Activated CD8-positive, alpha-beta memory T cell treated with anti-CD3 and anti-CD28 coated beads, Interleukin-2, amount 10 ng/mL, durations not matched to agents 7 days and 5 days (primary cell): ENCODE measurements at regions not wholly inside any gene's neighbourhood (a gene's known extent, or its start where the extent isn't known, plus 50 kb on each side); places are given as distances from the start of the nearest gene placed in this dataset.

Experiments
- ATAC-seq: fragments of 150-1000 bp; cut with Tn5 transposase; one replicate; pipeline ENCODE4 v1.10.0; 2021; ENCODE audit warnings: moderate library complexity
- CTCF ChIA-PET: fragments of 350-600 bp; sonication (Branson Sonifier 250); formaldehyde crosslinking; loops from one replicate; lab custom pipeline; 2021; ENCODE audit warnings: antibody characterized with exemption; lab: Charles Lee
- DNase-seq: peaks from one replicate; pipeline ENCODE4 v3.0.0-alpha.2; 2020
- H3K27ac Mint-ChIP-seq: one replicate; pipeline ENCODE4 v1.8.0; 2021; ENCODE audit warnings: mild to moderate bottlenecking, mixed read lengths
- H3K27me3 Mint-ChIP-seq: one replicate; pipeline ENCODE4 v1.8.0; 2021; ENCODE audit warnings: mixed read lengths
- H3K36me3 Mint-ChIP-seq: one replicate; pipeline ENCODE4 v1.8.0; 2021; ENCODE audit warnings: mild to moderate bottlenecking, mixed read lengths
- H3K4me1 Mint-ChIP-seq: one replicate; pipeline ENCODE4 v1.8.0; 2021; ENCODE audit warnings: mixed read lengths
- H3K4me3 Mint-ChIP-seq: one replicate; pipeline ENCODE4 v1.8.0; 2021; ENCODE audit warnings: mild to moderate bottlenecking, moderate library complexity, mixed read lengths
- H3K9me3 Mint-ChIP-seq: one replicate; pipeline ENCODE4 v1.8.0; 2022; ENCODE audit warnings: low read depth, mixed read lengths

GRCh38 chr14:98982986-98983385, 289.0 kb downstream of the BCL11B start:
- H3K27ac Mint-ChIP-seq: peak overlapping the region; percentile 31
- H3K36me3 Mint-ChIP-seq: peaks cover 12% of the 10 kb centered on the region
- H3K27me3 Mint-ChIP-seq: no peaks in the 10 kb centered on the region
- ATAC-seq: no peak
- H3K4me3 Mint-ChIP-seq: no peak overlapping the region
- H3K9me3 Mint-ChIP-seq: peaks cover 1% of the 10 kb centered on the region
- CTCF ChIA-PET: interaction anchor here (1.1 to 3.3 kb wide), 3 partner anchors 12 to 38 kb away, joined by 3 to 17 read pairs (median 4); no protein-coding TSS in a partner anchor
- DNase-seq: no peak
- peaks cover 39% of the 10 kb centered on the region for H3K4me1 Mint-ChIP-seq

DNA sequence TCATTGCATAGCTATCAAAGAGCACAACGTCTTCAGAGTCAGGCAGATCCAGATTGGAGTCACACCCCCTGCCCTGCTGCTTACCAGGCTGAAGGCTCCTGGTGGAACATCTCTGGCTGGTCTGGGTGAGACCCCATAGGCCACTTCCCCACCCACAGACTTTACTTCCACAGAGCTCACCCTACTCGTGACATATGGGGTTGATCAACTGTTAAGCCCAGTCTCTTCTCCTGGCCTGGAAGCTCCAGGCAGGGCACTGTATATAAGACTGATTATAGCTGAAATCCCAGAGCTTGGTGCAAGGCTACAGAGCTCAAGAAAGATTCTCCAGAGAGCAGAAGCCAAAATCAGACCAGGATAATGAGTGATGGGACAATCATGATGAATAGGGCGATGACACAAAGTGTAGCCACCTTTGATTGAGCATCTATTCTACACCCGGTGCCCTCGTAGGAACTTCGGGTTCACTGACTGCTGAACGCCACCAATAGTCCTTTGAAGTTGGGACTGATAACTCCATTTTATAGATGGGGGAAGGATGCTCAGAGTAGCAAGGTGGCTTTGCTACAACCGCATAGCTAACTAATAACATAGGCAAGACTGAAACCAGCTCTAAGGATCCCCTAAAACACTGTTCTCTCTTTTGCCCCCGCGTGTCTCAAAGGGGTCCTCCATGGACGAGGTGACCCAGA, 287.8 kb downstream of the BCL11B start:
- H3K27me3 Mint-ChIP-seq: no peaks in the 10 kb centered on the region
- peaks cover 1% of the 10 kb centered on the region for H3K9me3 Mint-ChIP-seq
- H3K4me3 Mint-ChIP-seq: peak overlapping the region; percentile 20
- peaks cover 5% of the 10 kb centered on the region for H3K36me3 Mint-ChIP-seq
- H3K27ac Mint-ChIP-seq: peak overlapping the region; percentile 97
- CTCF ChIA-PET: interaction anchor here (0.7 to 3.3 kb wide), 8 partner anchors 11 to 285 kb away, joined by 3 to 17 read pairs (median 4); no protein-coding TSS in a partner anchor
- no peak for DNase-seq
- peaks cover 39% of the 10 kb centered on the region for H3K4me1 Mint-ChIP-seq
- ATAC-seq: no peak

GRCh38 chr14:98984719-98985041, 287.3 kb downstream of the BCL11B start:
- H3K27me3 Mint-ChIP-seq: no peaks in the 10 kb centered on the region

GRCh38 chr14:98993818-98994217, 278.2 kb downstream of the BCL11B start:
- CTCF ChIA-PET: interaction anchor here (1.6 to 3.0 kb wide), 2 partner anchors 9 to 10 kb away, joined by 5 to 17 read pairs; no protein-coding TSS in a partner anchor
- Mint-ChIP-seq H3K4me1 (peaks cover 25% of the 10 kb centered on the region), H3K36me3 (peaks cover 22% of the 10 kb centered on the region), H3K27ac (peak overlapping the region; percentile 93), H3K27me3 (no peaks in the 10 kb centered on the region), H3K4me3 (no peak overlapping the region), H3K9me3 (peaks cover 7% of the 10 kb centered on the region)
- no peak for DNase-seq
- no peak for ATAC-seq

More at GRCh38 chr14:98984719-98985041, 287.3 kb downstream of the BCL11B start:
- peaks cover 39% of the 10 kb centered on the region for H3K4me1 Mint-ChIP-seq
- peaks cover 1% of the 10 kb centered on the region for H3K9me3 Mint-ChIP-seq
- peak overlapping the region; percentile 97 for H3K27ac Mint-ChIP-seq
- DNase-seq (peak; percentile 93), ATAC-seq (peak; percentile 97)
- peak overlapping the region; percentile 20 for H3K4me3 Mint-ChIP-seq
- H3K36me3 Mint-ChIP-seq: peaks cover 3% of the 10 kb centered on the region
- CTCF ChIA-PET: interaction anchor here (0.7 to 3.3 kb wide), 5 partner anchors 10 to 284 kb away, joined by 3 to 17 read pairs (median 3); no protein-coding TSS in a partner anchor

GRCh38 chr14:98994561-98994960, 277.4 kb downstream of the BCL11B start:
- peak overlapping the region; percentile 32 for H3K4me3 Mint-ChIP-seq
- peak; percentile 94 for ATAC-seq
- peaks cover 7% of the 10 kb centered on the region for H3K9me3 Mint-ChIP-seq
- H3K27me3 Mint-ChIP-seq: no peaks in the 10 kb centered on the region
- peak overlapping the region; percentile 93 for H3K27ac Mint-ChIP-seq
- H3K4me1 Mint-ChIP-seq: peaks cover 25% of the 10 kb centered on the region
- CTCF ChIA-PET: interaction anchor here (1.6 to 3.0 kb wide), 2 partner anchors 9 to 11 kb away, joined by 5 to 17 read pairs; no protein-coding TSS in a partner anchor
- peak; percentile 49 for DNase-seq
- H3K36me3 Mint-ChIP-seq: peaks cover 22% of the 10 kb centered on the region

DNA sequence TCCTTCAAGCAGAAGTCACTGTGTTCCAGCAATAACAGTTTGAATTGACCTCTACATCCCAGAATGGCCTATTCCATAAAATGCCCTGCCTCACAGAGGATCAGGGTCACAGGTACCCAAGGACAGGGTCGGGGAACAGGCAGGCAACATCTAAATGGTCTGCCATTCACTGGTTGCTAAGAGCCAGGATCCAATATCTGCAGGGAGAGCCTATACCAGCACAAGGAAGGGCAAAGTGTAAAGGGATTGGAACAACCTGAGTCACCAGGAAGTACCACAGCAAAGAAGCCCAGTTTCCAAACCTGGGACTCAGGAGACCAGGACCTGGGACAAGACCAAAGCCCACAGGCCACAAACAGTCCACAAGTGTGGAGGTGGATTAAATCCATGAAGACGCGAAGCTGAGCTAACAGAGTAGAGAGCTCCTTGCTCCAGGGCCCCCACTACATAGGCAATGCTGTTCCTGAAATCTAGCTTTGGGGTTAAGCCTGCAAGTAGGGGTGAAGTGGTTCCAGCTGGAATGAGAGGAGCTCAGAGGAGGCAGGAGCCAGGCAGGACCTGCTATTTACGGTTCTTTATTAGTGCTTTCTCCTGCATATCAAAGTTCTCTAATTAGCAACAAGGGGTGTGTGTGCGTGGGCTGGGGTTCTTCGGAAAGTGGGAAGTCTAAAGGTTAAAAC, 274.3 kb downstream of the BCL11B start:
- Mint-ChIP-seq H3K4me3 (no peak overlapping the region), H3K9me3 (peaks cover 7% of the 10 kb centered on the region), H3K4me1 (peaks cover 25% of the 10 kb centered on the region), H3K36me3 (peaks cover 21% of the 10 kb centered on the region), H3K27ac (no peak overlapping the region), H3K27me3 (no peaks in the 10 kb centered on the region)
- CTCF ChIA-PET: no interaction called here
- ATAC-seq (no peak), DNase-seq (peak; percentile 22)

DNA sequence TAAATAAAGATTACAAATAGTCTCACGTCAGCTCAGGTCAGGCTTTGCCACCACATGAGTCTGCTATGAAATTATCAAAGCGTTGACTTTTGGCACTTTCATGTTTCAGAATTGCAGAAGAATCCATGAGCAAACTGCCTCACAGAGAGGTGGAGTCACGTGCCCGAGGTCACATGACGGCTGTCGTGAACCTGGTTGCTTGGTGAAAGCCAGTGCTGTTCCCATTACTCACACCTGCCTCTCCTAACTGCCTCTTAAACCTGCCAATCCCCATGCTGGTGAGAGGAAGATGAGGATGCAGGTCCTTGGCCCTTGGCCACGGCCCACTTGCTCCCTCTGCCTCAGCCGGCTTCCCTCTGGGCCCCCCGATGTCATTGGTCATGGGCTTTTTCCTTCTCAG, 272.7 kb downstream of the BCL11B start:
- no peak overlapping the region for H3K4me3 Mint-ChIP-seq
- peaks cover 8% of the 10 kb centered on the region for H3K36me3 Mint-ChIP-seq
- peaks cover 3% of the 10 kb centered on the region for H3K9me3 Mint-ChIP-seq
- CTCF ChIA-PET: interaction anchor here (0.9 kb wide), 1 partner anchor 11 kb away, joined by 3 read pairs; no protein-coding TSS in a partner anchor
- H3K27me3 Mint-ChIP-seq: no peaks in the 10 kb centered on the region
- DNase-seq: peak; percentile 34
- ATAC-seq: no peak
- no peak overlapping the region for H3K27ac Mint-ChIP-seq
- H3K4me1 Mint-ChIP-seq: peaks cover 13% of the 10 kb centered on the region

DNA sequence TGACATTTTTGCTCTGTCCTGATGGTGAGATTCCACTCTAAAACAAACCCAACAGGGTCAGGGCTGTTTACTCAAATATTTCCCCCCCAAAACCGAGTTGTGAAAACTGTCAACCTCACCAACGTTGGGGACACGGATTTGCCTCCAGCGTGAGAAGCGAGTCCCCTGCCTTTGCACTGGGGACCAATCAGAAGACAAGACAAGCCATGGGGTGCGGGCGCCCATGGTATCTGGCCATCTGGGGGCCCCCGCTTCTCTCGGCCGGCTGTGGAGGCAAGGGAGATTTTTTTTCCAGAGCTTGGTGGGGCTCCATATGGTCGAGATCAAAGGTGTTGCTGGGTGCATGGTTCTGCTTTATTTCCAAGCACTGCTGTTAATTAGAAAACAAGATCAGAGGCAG, 272.1 kb downstream of the BCL11B start:
- Mint-ChIP-seq H3K27ac (no peak overlapping the region), H3K4me3 (no peak overlapping the region), H3K36me3 (peaks cover 4% of the 10 kb centered on the region), H3K27me3 (no peaks in the 10 kb centered on the region), H3K4me1 (peaks cover 7% of the 10 kb centered on the region), H3K9me3 (peaks cover 3% of the 10 kb centered on the region)
- DNase-seq: no peak
- CTCF ChIA-PET: no interaction called here
- ATAC-seq: no peak

GRCh38 chr14:99001241-99001640, 270.8 kb downstream of the BCL11B start:
- DNase-seq (peak; percentile 19), ATAC-seq (no peak)
- no peak overlapping the region for H3K4me3 Mint-ChIP-seq
- no peaks in the 10 kb centered on the region for H3K27me3 Mint-ChIP-seq
- H3K36me3 Mint-ChIP-seq: no peaks in the 10 kb centered on the region
- no peak overlapping the region for H3K27ac Mint-ChIP-seq
- no peaks in the 10 kb centered on the region for H3K4me1 Mint-ChIP-seq
- no peaks in the 10 kb centered on the region for H3K9me3 Mint-ChIP-seq
- CTCF ChIA-PET: interaction anchor here (0.7 kb wide), 1 partner anchor 151 kb away, joined by 3 read pairs; no protein-coding TSS in a partner anchor

DNA sequence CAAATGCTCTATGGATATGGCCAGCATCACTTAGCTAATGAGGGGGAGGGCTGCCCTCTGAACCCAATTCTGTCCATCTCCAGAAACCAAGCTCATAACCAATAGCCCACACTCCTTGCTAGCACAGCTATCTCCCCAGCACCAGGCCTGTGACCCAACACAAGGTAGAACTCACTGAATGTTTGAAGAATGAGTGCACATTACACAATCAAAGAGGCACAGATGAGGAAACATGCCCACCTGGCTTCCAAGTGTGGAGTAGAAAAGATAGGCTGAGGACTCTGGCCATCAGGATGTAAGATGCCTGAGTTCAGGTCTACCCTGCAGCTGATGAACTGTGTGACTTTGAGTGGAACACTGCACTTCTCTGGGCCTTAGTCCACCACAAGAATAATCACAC, 268.4 kb downstream of the BCL11B start:
- Mint-ChIP-seq H3K36me3 (no peaks in the 10 kb centered on the region), H3K4me3 (no peak overlapping the region), H3K27ac (no peak overlapping the region), H3K27me3 (no peaks in the 10 kb centered on the region), H3K9me3 (no peaks in the 10 kb centered on the region), H3K4me1 (no peaks in the 10 kb centered on the region)
- DNase-seq (no peak), ATAC-seq (no peak)
- CTCF ChIA-PET: interaction anchor here (1.0 to 1.6 kb wide), 2 partner anchors 9 to 20 kb away, joined by 3 to 5 read pairs; no protein-coding TSS in a partner anchor

GRCh38 chr14:99004112-99004511, 267.9 kb downstream of the BCL11B start:
- Mint-ChIP-seq H3K36me3 (no peaks in the 10 kb centered on the region), H3K4me3 (no peak overlapping the region), H3K27ac (no peak overlapping the region), H3K4me1 (no peaks in the 10 kb centered on the region), H3K27me3 (no peaks in the 10 kb centered on the region), H3K9me3 (no peaks in the 10 kb centered on the region)
- CTCF ChIA-PET: interaction anchor here (1.6 kb wide), 1 partner anchor 10 kb away, joined by 5 read pairs; no protein-coding TSS in a partner anchor
- ATAC-seq (no peak), DNase-seq (no peak)

DNA sequence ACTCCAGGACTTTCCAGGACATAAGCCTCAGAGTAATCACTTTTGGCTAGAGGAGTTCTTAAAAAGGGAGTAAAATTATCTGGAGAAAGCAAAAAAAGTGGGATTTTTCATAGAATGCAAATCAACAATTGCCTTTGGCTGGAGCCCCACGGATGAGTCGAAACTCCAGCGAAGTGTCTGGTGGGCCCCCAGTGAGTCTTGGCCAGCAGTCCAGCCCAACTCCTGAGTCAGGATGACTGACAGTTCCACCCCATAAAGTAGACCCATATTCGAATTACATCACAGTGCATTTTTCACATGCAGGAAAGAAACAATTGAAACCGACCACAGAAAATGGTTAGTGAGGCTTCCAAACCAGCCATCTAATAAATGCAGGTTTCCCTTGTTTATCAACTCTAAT, 265.7 kb downstream of the BCL11B start:
- Mint-ChIP-seq H3K4me1 (peaks cover 8% of the 10 kb centered on the region), H3K27ac (no peak overlapping the region), H3K9me3 (no peaks in the 10 kb centered on the region), H3K4me3 (no peak overlapping the region), H3K36me3 (peaks cover 2% of the 10 kb centered on the region), H3K27me3 (no peaks in the 10 kb centered on the region)
- no peak for DNase-seq
- CTCF ChIA-PET: no interaction called here
- no peak for ATAC-seq

GRCh38 chr14:99007795-99008194, 264.2 kb downstream of the BCL11B start:
- CTCF ChIA-PET: no interaction called here
- DNase-seq (no peak), ATAC-seq (no peak)
- no peaks in the 10 kb centered on the region for H3K27me3 Mint-ChIP-seq
- no peak overlapping the region for H3K4me3 Mint-ChIP-seq
- peaks cover 2% of the 10 kb centered on the region for H3K36me3 Mint-ChIP-seq
- no peak overlapping the region for H3K27ac Mint-ChIP-seq
- H3K4me1 Mint-ChIP-seq: peaks cover 8% of the 10 kb centered on the region
- H3K9me3 Mint-ChIP-seq: no peaks in the 10 kb centered on the region
